AG08395 (cell line): ENCODE measurements at regions not wholly inside any gene's neighbourhood (a gene's known extent, or its start where the extent isn't known, plus 50 kb on each side); places are given as distances from the start of the nearest gene placed in this dataset.
A peak's percentile ranks its signal among the peaks of the same experiment; 100 is the strongest.

Experiments used
- DNase-seq: peaks from one replicate; pipeline ENCODE4 v3.0.0; 2012; ENCODE audit warnings: mixed read lengths, low spot score

GRCh38 chr17:77394540-77395295 lies 253.9 kb downstream of the SEC14L1 start:
- DNase-seq, result no peak

GRCh38 chr17:77395501-77396048 lies 254.8 kb downstream of the SEC14L1 start:
- DNase-seq, result no peak

DNA sequence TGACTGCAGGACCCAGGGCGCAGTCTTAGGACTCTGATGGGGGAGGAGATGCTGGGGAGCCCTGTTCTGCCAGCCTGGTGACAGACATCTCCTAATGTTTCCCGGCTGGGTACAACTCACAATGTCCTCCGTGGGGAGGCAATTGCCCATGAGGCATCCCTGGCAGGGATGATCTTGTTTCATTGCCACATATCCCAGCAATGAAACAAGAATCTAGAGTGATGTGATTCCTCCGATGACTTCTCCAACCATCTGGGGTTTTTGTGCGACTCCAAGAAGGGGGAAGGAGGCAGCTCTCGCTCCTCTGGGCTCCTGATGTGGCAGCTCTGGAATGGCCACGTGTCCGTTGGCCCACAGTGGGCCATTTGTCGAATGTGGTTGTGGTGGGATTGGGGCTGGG lies 255.8 kb downstream of the SEC14L1 start:
- DNase-seq, result peak; percentile 87

DNA sequence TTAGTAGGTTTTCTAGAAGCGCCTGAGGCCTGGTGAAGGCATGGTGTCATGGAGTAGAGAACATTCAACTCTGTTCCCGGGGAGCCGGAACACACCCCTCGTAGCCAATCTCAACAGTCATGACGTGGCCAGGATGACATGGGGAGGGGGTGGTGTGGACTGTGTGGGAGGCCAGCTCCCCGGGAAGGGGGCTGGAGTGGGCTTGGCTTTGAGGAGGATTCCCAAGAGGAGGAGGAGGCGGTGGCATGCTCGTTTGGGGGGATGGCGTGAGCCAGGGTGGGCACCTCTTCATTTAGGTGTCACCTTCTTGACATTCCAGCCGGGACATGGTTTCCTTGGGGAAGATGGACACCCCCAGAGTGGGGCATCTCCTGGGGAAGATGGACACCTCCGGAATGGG lies 257.5 kb downstream of the SEC14L1 start:
- DNase-seq, result no peak

DNA sequence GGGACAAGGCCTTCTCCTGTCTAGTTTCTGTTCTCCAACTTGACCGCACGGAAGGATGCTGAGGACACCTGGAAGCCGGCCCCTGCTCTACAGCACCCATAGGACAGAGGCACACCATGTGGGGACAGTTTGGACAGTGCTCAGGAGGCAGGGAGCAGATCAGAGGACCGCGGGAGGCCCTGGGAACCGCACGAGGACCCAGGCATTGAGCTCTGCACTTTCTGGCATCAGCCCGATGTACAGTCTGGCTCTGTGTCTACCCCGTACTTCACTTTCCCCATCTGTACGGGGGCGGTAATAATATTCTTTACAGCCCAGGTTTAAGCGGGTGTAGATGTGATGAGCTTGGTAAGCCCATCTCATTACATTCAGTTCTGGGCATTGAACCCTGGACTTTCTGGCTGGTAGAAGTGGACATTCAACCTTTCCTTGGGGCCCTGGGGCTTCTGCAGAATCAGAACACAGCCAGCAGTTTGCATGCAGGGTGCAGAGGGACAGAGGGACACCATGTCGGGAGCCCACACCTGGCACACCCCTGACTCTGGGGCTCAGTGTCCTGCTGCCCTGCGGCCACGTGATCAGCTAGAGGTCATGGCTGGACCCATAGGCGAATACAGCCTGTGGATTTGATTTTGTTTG lies 258.7 kb downstream of the SEC14L1 start:
- DNase-seq, result no peak

DNA sequence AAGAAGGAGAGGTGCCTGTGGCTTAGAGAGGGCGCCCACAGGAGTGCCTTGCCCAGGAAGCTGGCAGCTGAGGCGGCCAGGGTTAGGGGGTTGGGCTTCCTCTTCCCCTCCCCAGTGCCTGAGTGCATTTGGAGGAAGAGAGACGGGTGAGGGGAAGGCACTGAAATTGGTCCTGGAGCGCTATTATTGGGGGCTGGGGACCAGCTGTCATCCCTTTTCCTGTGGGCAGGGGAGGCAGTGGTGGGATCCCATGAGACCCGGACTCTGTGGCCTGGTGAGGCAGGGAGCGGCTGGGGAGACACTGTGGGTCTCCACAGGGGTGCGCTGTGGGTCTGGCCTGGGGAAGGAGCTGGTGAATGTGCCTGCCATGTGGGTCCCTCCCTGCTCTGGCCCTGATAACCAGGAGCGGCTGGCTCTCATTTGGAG lies 259.7 kb downstream of the SEC14L1 start:
- DNase-seq, result peak; percentile 57

- DNase-seq, result no peak
Measured at GRCh38 chr17:77402159-77402731, 261.5 kb downstream of the SEC14L1 start.

GRCh38 chr17:77403854-77404253 lies 263.1 kb downstream of the SEC14L1 start:
- no peak for DNase-seq

DNA sequence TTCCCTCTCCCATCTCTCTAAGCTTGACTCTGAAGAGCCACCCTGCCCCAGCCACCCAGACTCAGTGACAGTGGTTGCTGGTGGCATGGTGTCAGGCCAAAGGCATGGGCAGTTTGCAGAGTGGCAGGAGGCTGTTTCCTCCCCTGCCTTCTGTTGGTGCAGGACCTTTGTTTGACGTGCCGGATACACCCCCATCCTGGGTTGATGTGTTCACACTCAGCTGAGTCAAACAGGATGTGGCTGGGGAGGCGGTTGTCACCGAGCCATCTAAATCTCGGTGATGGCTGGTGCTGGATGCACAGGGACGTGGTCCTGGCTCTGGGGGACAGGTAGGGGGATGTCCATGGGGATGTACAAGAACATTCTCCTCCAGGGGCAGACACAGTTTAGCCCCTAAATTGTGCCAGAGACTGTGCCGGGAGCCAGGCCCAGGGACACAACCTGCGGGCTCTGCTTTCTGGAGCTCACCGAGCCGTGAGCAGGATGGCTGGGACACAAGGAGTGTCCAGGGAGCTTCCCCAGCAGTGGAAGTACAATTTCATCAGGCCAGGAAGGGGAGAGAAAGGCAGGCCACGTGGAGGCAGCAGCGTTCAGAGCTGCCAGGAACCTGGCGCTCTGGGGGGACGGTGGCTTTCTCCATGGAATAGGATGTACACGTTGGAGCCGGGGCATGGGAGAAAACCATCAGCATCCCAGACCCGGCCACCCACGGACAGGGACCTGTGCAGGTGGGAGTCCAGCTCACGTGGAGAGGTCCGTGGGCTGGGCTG lies 264.2 kb downstream of the SEC14L1 start:
- DNase-seq, result peak; percentile 90

- DNase-seq, result no peak
Measured at GRCh38 chr17:77405867-77406732, 265.3 kb downstream of the SEC14L1 start.

- DNase-seq, result no peak
Measured at GRCh38 chr17:77407321-77408277, 266.8 kb downstream of the SEC14L1 start.

DNA sequence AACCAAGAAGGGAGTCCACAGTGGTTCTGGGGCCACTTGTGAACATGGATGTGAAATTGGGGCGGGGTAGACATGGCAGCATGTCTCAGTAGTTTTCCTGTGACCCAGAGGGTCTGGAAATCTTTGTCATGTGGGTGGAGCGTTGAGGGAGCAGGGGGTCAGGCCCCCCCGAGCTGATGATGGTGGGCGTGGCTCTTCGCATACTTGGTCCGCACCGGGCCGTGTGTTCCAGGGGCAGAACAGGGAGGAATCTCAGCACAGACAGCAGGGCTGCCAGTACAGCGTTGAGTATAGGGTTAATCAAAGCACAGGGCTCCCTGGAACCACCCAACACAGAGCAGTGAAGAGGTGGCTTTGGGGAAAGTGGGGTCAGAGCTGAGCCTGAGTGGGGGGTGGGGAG lies 267.5 kb downstream of the SEC14L1 start:
- no peak for DNase-seq

DNA sequence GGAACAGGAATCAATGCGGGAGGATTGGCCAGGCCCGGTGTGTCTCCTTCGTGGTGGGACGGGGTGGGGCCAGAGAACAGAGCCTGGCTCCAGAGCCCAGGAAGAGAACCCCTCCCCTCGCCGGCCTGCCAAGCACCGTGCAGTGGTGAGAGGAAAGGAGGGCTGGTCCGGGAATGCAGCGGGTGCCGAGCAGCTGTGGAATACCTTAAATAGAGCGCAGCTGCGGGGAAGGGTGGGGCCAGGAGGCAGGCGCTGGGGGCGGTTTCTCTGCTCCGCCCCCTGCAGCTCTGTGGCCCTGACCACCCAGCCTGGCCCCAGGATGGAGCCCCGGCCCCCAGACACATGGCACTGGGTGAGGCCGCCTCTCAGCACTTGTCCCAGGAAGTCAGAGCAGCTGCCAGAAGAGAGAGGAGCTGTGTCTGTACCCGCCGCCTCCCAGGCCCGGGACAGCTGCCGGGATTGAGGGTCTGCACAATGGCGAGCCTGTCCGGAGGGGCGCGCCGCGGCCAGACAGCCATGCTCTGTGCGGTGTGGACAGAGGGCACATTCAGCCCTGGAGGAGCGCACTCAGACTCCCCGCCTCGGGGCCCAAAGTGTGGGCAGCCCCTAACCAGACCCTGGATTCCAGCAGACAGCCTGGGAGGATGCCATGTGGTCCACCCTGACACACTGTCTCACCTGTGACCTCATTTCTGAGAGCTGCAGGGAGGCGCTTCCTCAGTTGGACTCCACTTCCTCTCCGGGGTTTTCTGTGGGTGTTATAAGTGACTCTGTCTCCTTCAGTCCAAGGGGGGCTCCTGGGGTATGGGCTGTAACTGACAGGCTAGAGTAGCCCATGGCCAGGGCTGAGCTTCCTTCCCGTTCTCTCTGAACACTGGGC lies 268.8 kb downstream of the SEC14L1 start:
- peak; percentile 56 for DNase-seq

DNA sequence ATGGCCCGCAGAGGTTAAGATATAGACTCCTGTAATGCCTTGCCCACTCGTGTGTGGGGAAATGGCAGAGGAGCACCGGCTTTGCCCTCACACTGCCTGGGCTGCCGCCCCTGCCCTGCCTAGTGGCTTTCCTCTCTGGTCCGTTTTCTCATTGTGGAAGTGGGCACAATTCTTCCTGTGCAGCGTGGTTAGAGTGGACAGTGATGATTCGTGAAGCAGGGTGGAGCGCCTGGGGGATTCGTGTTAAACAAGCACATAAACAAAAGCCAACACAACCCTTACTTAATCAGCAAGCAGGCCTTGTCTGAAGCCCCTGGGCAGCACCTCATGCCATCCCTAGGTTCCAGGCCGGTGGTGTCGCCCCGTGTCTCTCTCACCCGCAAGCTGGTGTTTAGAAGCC lies 269.7 kb downstream of the SEC14L1 start:
- DNase-seq, result no peak

DNA sequence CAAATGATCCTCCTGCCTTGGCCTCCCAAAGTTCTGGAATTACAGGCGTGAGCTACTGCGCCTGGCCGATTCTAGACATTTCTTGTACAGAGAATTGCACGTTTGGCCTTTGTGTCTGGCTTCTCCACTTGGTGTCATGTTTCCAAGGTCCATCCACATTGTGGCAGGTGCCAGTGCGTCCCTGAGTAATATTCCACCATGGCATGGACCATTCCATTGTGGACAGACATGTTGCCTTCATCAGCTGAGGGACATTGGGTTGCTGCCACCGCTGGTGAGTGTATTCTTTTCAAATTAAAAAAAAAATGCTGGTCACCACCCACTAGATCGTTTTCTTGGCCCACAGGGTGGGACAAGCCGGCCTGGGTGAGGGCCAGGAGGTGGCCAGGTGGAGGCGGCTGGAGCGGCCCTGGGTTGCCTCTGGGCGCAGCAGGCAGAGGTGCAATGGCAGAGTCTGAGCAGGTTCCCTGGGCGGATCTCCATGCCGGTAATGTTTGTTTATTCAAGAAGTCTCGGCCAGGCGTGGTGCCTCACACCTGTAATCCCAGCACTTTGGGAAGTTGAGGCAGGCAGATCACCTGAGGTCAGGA lies 274.1 kb downstream of the SEC14L1 start:
- DNase-seq, result no peak

DNA sequence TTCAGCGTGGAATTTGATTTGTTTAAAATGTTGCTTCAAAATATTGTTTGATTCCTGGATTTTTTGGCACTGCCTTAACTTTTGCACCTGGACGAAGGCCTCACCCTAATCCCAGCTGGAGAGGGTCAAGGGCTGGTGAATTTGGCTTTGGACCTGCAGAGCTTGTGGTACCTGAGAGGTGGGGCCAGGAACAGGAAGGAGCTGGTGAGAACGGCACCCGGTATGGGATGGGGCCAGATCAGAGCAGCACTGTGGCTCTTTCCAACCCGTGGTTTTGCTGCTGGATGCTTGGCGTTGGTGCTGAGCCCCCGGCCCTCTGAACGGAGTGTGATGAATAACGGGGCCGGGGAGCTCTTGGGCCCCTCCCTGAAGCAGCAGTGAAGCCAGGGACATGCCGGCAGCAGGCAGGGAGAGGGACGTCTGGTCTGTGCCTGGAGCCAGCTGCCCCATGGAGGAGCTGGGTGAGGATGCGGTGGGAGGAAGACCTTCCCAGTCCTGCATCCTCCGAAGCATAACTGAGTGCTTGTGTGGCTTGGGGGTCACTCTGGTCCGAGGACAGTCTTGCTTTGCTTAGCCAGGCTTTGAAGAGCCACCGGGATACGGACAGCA lies 275.4 kb downstream of the SEC14L1 start:
- no peak for DNase-seq

- no peak for DNase-seq
Measured at GRCh38 chr17:77417575-77417974, 276.8 kb downstream of the SEC14L1 start.

- no peak for DNase-seq
Measured at GRCh38 chr17:77418609-77419008, 277.8 kb downstream of the SEC14L1 start.
